CD14-positive monocyte (primary cell): ENCODE measurements at regions not wholly inside any gene's neighbourhood (a gene's known extent, or its start where the extent isn't known, plus 50 kb on each side); places are given as distances from the start of the nearest gene placed in this dataset.

Experiments
- DNase-seq, 3 donors: peaks; one replicate each; pipeline ENCODE4 v3.0.0-alpha.2; 2011 to 2022
- H2AFZ ChIP-seq: 2 replicates; pipeline ENCODE4 v1.6.0; 2012; ENCODE audit warnings: mild to moderate bottlenecking, low read depth, low read length, inconsistent platforms; ENCODE audit not compliant: insufficient read depth, poor library complexity, severe bottlenecking
- H3K27ac ChIP-seq, 2 donors: 1 replicate in 1 of 2; 2 replicates in 1 of 2; pipeline ENCODE4 v1.5.1; 2012 to 2013; ENCODE audit warnings: low read length in 2 of 2, control low read depth in 1 of 2, inconsistent platforms in 1 of 2, low read depth in 1 of 2, mild to moderate bottlenecking in 1 of 2
- H3K27me3 ChIP-seq, 2 donors: one replicate each; pipeline versions ENCODE4 v1.6.0 to v1.6.1; 2011 to 2013; ENCODE audit warnings: low read length in 2 of 2; ENCODE audit not compliant: control insufficient read depth in 2 of 2, insufficient read depth in 2 of 2
- H3K36me3 ChIP-seq, 2 donors: replicated peaks in 1 of 2; 1 replicate in 1 of 2; 2 replicates in 1 of 2; pipeline versions ENCODE4 v1.5.1 to v1.6.1; 2012 to 2013; ENCODE audit warnings: low read length in 2 of 2, control low read depth in 1 of 2, inconsistent platforms in 1 of 2, mild to moderate bottlenecking in 1 of 2; ENCODE audit not compliant: insufficient read depth in 2 of 2, control insufficient read depth in 1 of 2
- H3K4me1 ChIP-seq, 2 donors: 1 replicate in 1 of 2; 2 replicates in 1 of 2; pipeline versions ENCODE4 v1.5.1 to v1.6.1; 2012 to 2013; ENCODE audit warnings: low read length in 2 of 2, control low read depth in 1 of 2, inconsistent platforms in 1 of 2, mild to moderate bottlenecking in 1 of 2, moderate library complexity in 1 of 2; ENCODE audit not compliant: insufficient read depth in 2 of 2, control insufficient read depth in 1 of 2
- H3K4me2 ChIP-seq: replicated peaks from 2 replicates; pipeline ENCODE3; 2012; ENCODE audit warnings: low read length, moderate library complexity, mild to moderate bottlenecking; ENCODE audit not compliant: poor library complexity, severe bottlenecking; ENCODE audit errors: extremely low read depth
- H3K4me3 ChIP-seq, 3 experiments: fragments of 200-600 bp in 1 of 3; sonication (generic) in 1 of 3; replicated peaks in 1 of 3; 1 replicate in 2 of 3; 2 replicates in 1 of 3; pipeline ENCODE4 v1.5.1; 2011 to 2013; ENCODE audit warnings: low read length in 3 of 3, mild to moderate bottlenecking in 3 of 3, control low read depth in 2 of 3, low read depth in 2 of 3, inconsistent platforms in 1 of 3, moderate library complexity in 1 of 3
- H3K79me2 ChIP-seq: 2 replicates; pipeline ENCODE4 v1.6.0; 2012; ENCODE audit warnings: mild to moderate bottlenecking, control low read depth, inconsistent platforms, low read length, moderate library complexity; ENCODE audit not compliant: insufficient read depth
- H3K9ac ChIP-seq: 2 replicates; pipeline ENCODE4 v1.6.0; 2017; ENCODE audit warnings: low read length, mild to moderate bottlenecking; ENCODE audit not compliant: insufficient read depth, poor library complexity, severe bottlenecking
- H3K9me3 ChIP-seq, 2 donors: replicated peaks in 1 of 2; 1 replicate in 1 of 2; 2 replicates in 1 of 2; pipeline versions ENCODE4 v1.5.1 to v1.6.1; 2012 to 2013; ENCODE audit warnings: low read length in 2 of 2, control low read depth in 1 of 2; ENCODE audit not compliant: control insufficient read depth in 1 of 2, insufficient read depth in 1 of 2
- H4K20me1 ChIP-seq: 2 replicates; pipeline ENCODE4 v1.6.0; 2012; ENCODE audit warnings: mild to moderate bottlenecking, low read length, control low read depth, moderate library complexity; ENCODE audit not compliant: insufficient read depth
- H3K27ac Mint-ChIP-seq, 7 donors: one replicate each; pipeline ENCODE4 v1.8.0; 2020; ENCODE audit warnings: mild to moderate bottlenecking in 7 of 7, mixed read lengths in 7 of 7, moderate library complexity in 6 of 7, inconsistent platforms in 2 of 7
- H3K27me3 Mint-ChIP-seq, 3 donors: one replicate each; pipeline ENCODE4 v1.8.0; 2021 to 2022; ENCODE audit warnings: low read depth in 3 of 3, mild to moderate bottlenecking in 3 of 3, mixed read lengths in 3 of 3, moderate library complexity in 3 of 3, inconsistent platforms in 1 of 3
- H3K36me3 Mint-ChIP-seq, 2 donors: one replicate each; pipeline ENCODE4 v1.8.0; 2020; ENCODE audit warnings: mixed read lengths in 2 of 2, inconsistent platforms in 1 of 2, mild to moderate bottlenecking in 1 of 2
- H3K4me1 Mint-ChIP-seq: one replicate; pipeline ENCODE4 v1.8.0; 2020; ENCODE audit warnings: mild to moderate bottlenecking, mixed read lengths
- H3K4me3 Mint-ChIP-seq, 2 donors: one replicate each; pipeline ENCODE4 v1.8.0; 2020; ENCODE audit warnings: mild to moderate bottlenecking in 2 of 2, mixed read lengths in 2 of 2, moderate library complexity in 1 of 2
- H3K9me3 Mint-ChIP-seq, 7 donors: one replicate each; pipeline ENCODE4 v1.8.0; 2020 to 2022; ENCODE audit warnings: mixed read lengths in 7 of 7, mild to moderate bottlenecking in 6 of 7, moderate library complexity in 6 of 7, inconsistent platforms in 2 of 7
- WGBS: methylation state at CpG from one replicate; pipeline ENCODE4 v1.1.5; 2013; ENCODE audit warnings: missing lambda C conversion rate; ENCODE audit not compliant: insufficient coverage; 5-methylcytosine and 5-hydroxymethylcytosine counted together
- intact Hi-C, 2 donors: fragments of 100-400 bp; cut with micrococcal nuclease; formaldehyde crosslinking; loops; one replicate each; pipeline versions ENCODE4 v1.15.0 to v1.15.1; 2023
- TF ChIP-seq, protein P1 (sequence below): fragments of 200-600 bp; IDR thresholded peaks from one replicate; pipeline ENCODE4 v1.8.0; 2022; ENCODE audit warnings: antibody characterized with exemption, mild to moderate bottlenecking

DNA sequence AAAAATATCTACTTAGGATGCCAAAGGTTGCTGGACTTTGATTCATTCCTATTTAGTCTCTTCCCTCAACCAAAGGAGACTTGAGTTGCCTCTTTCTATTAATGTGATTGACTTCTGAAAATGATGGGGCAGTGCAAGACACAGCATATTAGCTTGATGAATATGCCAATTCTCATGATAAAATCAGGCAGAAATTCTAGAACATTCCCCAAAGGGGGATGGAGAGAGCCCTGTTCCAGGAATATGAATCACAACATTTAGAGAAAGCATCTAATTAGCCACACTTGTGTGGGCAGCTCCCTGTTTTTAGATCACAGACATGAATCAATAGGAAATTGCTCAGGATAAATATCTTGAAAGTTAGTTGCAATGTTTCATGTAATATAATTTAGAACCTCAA lies 584.0 kb upstream of the CDH8 start:
- H3K4me3 ChIP-seq: no peak overlapping the region
- no peaks in the 10 kb centered on the region for H3K27me3 ChIP-seq
- H3K9me3 ChIP-seq: peaks cover 0 to 7% of the 10 kb centered on the region in 2 donors
- H3K36me3 ChIP-seq: no peaks in the 10 kb centered on the region
- no peak overlapping the region for H2AFZ ChIP-seq
- no peak overlapping the region for H3K9ac ChIP-seq
- DNase-seq: no peak
- H3K4me3 Mint-ChIP-seq: no peak overlapping the region
- H3K27ac Mint-ChIP-seq: no peak overlapping the region
- intact Hi-C loops: no loop called here
- H4K20me1 ChIP-seq: no peaks in the 10 kb centered on the region
- no peaks in the 10 kb centered on the region for H3K4me1 Mint-ChIP-seq
- peaks cover 0 to 12% (median 2%) of the 10 kb centered on the region in 7 donors for H3K9me3 Mint-ChIP-seq
- no peak overlapping the region for H3K27ac ChIP-seq
- H3K4me1 ChIP-seq: no peaks in the 10 kb centered on the region
- no peaks in the 10 kb centered on the region for H3K27me3 Mint-ChIP-seq
- H3K79me2 ChIP-seq: no peaks in the 10 kb centered on the region
- TF ChIP-seq, protein P1, sequence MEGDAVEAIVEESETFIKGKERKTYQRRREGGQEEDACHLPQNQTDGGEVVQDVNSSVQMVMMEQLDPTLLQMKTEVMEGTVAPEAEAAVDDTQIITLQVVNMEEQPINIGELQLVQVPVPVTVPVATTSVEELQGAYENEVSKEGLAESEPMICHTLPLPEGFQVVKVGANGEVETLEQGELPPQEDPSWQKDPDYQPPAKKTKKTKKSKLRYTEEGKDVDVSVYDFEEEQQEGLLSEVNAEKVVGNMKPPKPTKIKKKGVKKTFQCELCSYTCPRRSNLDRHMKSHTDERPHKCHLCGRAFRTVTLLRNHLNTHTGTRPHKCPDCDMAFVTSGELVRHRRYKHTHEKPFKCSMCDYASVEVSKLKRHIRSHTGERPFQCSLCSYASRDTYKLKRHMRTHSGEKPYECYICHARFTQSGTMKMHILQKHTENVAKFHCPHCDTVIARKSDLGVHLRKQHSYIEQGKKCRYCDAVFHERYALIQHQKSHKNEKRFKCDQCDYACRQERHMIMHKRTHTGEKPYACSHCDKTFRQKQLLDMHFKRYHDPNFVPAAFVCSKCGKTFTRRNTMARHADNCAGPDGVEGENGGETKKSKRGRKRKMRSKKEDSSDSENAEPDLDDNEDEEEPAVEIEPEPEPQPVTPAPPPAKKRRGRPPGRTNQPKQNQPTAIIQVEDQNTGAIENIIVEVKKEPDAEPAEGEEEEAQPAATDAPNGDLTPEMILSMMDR: no peak
- H3K36me3 Mint-ChIP-seq: no peaks in the 10 kb centered on the region
- H3K4me2 ChIP-seq: no peak overlapping the region

DNA sequence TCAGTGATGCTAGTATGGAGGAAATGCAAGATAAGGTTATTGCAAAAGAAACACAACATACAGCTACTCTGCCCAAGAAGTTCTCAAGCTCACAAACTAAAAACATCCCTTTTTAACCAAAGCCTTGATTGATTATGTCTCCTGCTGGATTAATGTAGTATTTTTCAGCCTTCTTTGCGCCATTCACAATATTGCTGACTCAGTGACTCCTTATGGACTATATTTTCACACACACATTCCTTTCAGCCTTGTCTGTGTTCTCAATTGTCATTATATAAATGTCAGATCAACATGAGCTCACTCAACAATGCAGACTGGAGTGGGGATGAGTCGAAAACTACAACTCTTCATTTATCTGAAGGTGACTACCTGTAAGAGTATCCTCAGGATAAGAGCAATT lies 579.3 kb upstream of the CDH8 start:
- H3K36me3 ChIP-seq: no peaks in the 10 kb centered on the region
- no peaks in the 10 kb centered on the region for H3K36me3 Mint-ChIP-seq
- no peaks in the 10 kb centered on the region for H3K27me3 Mint-ChIP-seq
- no peaks in the 10 kb centered on the region for H3K79me2 ChIP-seq
- H3K27ac Mint-ChIP-seq: no peak overlapping the region
- no peak for DNase-seq
- no peak overlapping the region for H3K4me3 ChIP-seq
- H3K27me3 ChIP-seq: no peaks in the 10 kb centered on the region
- no peak overlapping the region for H2AFZ ChIP-seq
- no peak overlapping the region for H3K4me3 Mint-ChIP-seq
- H3K4me2 ChIP-seq: no peak overlapping the region
- no CpG with 5 or more reads among the region's 2 CpGs for WGBS
- peaks cover 5 to 11% of the 10 kb centered on the region in 2 donors for H3K9me3 ChIP-seq
- peaks cover 0 to 7% (median 4%) of the 10 kb centered on the region in 7 donors for H3K9me3 Mint-ChIP-seq
- H3K4me1 ChIP-seq: no peaks in the 10 kb centered on the region
- intact Hi-C loops: no loop called here
- H3K27ac ChIP-seq: no peak overlapping the region
- H3K4me1 Mint-ChIP-seq: no peaks in the 10 kb centered on the region
- TF ChIP-seq, protein P1: no peak
- no peaks in the 10 kb centered on the region for H4K20me1 ChIP-seq
- no peak overlapping the region for H3K9ac ChIP-seq
